ENCODE measurements at regions not wholly inside any gene's neighbourhood (a gene's known extent, or its start where the extent isn't known, plus 50 kb on each side); places are given as distances from the start of the nearest gene placed in this dataset.

DNA sequence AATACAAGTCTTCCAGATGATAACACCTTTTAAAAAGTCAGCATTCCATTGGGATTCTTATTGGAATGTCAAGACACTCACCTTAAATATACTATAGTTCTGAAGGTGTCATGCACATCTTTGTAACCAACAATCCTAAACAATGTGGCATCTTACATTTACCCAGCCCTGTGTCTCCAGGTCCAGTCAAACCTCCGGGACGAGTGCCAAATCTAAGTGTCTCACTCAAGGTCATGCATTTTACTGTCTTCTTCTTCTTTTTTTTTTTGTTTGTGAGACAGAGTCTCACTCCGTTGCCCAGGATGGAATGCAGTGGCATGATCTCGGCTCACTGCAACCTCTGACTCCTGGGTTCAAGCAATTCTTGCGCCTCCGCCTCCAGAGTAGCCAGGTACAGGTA, 206.9 kb upstream of the FAM98A start:
- no peaks in the 10 kb centered on the region for H3K4me1 ChIP-seq
- no peak overlapping the region for H3K27ac ChIP-seq
- no peak overlapping the region for H3K4me3 ChIP-seq
- TF ChIP-seq, protein P1, sequence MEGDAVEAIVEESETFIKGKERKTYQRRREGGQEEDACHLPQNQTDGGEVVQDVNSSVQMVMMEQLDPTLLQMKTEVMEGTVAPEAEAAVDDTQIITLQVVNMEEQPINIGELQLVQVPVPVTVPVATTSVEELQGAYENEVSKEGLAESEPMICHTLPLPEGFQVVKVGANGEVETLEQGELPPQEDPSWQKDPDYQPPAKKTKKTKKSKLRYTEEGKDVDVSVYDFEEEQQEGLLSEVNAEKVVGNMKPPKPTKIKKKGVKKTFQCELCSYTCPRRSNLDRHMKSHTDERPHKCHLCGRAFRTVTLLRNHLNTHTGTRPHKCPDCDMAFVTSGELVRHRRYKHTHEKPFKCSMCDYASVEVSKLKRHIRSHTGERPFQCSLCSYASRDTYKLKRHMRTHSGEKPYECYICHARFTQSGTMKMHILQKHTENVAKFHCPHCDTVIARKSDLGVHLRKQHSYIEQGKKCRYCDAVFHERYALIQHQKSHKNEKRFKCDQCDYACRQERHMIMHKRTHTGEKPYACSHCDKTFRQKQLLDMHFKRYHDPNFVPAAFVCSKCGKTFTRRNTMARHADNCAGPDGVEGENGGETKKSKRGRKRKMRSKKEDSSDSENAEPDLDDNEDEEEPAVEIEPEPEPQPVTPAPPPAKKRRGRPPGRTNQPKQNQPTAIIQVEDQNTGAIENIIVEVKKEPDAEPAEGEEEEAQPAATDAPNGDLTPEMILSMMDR (IDR thresholded peaks at IDR 0.05), result no peak
- TF ChIP-seq POLR2A (IDR thresholded peaks at IDR 0.05), result no peak
- no peaks in the 10 kb centered on the region for H3K9me3 ChIP-seq
- H3K36me3 ChIP-seq, result no peaks in the 10 kb centered on the region
- H3K27me3 ChIP-seq, result no peaks in the 10 kb centered on the region
- no peak for DNase-seq

DNA sequence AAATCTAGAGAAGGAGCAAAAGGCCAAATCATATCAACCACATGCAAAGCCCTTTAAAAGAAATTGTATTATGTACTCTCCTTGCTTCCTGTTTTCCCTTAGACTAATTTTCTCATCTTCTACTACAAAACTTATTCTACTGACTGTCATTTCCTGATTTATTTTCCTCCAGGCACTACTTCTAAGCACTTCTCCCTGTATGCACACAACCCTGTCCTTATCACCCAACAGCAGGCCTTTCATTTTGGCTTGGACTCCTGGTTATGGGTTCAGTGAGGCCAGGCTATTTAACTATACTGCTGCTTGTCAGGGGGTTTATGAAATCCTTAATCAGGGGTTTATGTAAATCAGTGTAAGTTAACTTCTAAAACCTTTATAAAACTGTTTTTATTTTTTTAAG, 205.1 kb upstream of the FAM98A start:
- no peak for DNase-seq
- no peak for TF ChIP-seq POLR2A (IDR thresholded peaks at IDR 0.05)
- TF ChIP-seq, protein P1 (IDR thresholded peaks at IDR 0.05), result no peak
- Histone ChIP-seq H3K36me3 (no peaks in the 10 kb centered on the region), H3K9me3 (no peaks in the 10 kb centered on the region), H3K27me3 (no peaks in the 10 kb centered on the region), H3K27ac (no peak overlapping the region), H3K4me3 (no peak overlapping the region), H3K4me1 (no peaks in the 10 kb centered on the region)

DNA sequence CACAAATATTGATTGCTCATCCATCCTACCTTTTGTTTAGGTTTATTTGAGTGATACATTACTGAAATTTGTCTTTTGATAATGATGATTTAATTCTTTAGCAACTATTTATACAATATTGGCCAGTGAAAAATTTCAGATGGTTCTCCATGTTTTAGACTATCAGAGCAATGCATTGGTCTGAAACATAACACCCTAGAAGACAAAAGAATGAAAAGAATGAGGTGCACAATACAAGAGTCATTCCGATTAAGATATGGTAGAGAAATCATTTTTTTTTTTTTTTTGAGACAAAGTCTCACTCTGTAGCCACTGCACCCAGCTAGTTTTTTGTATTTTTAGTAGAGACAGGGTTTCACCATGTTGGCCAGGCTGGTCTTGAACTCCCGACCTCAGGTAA, 197.4 kb upstream of the FAM98A start:
- TF ChIP-seq, protein P1 (IDR thresholded peaks at IDR 0.05), result no peak
- TF ChIP-seq POLR2A (IDR thresholded peaks at IDR 0.05), result no peak
- Histone ChIP-seq H3K4me3 (no peak overlapping the region), H3K9me3 (no peaks in the 10 kb centered on the region), H3K27me3 (no peaks in the 10 kb centered on the region), H3K36me3 (no peaks in the 10 kb centered on the region), H3K4me1 (no peaks in the 10 kb centered on the region), H3K27ac (no peak overlapping the region)
- no peak for DNase-seq

DNA sequence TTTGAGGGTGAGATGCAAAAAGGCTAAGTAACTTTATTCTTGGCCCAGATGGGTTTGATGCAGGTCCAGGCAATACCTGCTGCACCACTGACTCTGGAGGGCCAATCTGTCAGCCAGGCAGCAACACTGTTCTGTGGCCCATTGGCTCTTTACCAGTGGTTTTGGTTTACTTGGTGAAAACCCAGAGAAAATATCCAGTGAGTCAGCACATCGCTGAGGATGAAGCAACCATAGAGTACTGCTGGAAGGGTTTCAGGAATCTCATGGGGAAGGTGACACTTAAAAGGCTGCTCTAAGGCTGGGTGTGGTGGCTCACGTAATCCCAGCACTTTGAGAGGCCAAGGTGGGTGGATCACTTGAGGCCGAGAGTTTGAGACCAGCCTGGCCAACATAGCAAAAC, 192.5 kb upstream of the FAM98A start:
- DNase-seq, result no peak
- no peak overlapping the region for H3K4me3 ChIP-seq

DNA sequence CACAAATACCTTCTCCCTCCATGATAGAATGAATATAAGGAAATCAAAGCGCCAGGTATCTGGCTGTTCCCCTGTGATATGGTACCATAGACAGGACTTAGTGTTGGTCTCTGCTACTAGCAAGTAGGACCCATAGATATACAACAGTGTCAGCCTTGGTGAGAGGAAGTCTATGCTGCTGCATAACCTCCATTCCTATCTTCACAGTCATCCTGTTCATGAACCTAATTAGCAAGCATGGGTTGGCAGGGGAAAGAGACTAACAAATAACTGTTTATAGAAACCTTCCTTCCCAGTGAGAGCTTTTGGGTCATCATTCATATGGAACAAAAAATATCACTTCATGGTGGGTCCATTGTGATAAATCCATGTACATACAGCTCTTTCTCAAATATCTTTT, 188.9 kb upstream of the FAM98A start:
- Histone ChIP-seq H3K9me3 (no peaks in the 10 kb centered on the region), H3K4me3 (no peak overlapping the region), H3K27ac (no peak overlapping the region), H3K27me3 (no peaks in the 10 kb centered on the region), H3K4me1 (no peaks in the 10 kb centered on the region), H3K36me3 (no peaks in the 10 kb centered on the region)
- no peak for TF ChIP-seq POLR2A (IDR thresholded peaks at IDR 0.05)
- TF ChIP-seq, protein P1 (IDR thresholded peaks at IDR 0.05), result no peak
- no peak for DNase-seq

More for the DNA sequence above, 192.5 kb upstream of the FAM98A start:
- no peaks in the 10 kb centered on the region for H3K9me3 ChIP-seq
- no peaks in the 10 kb centered on the region for H3K27me3 ChIP-seq
- no peaks in the 10 kb centered on the region for H3K4me1 ChIP-seq
- no peak for TF ChIP-seq POLR2A (IDR thresholded peaks at IDR 0.05)
- TF ChIP-seq, protein P1 (IDR thresholded peaks at IDR 0.05), result no peak
- H3K36me3 ChIP-seq, result no peaks in the 10 kb centered on the region
- no peak overlapping the region for H3K27ac ChIP-seq

DNA sequence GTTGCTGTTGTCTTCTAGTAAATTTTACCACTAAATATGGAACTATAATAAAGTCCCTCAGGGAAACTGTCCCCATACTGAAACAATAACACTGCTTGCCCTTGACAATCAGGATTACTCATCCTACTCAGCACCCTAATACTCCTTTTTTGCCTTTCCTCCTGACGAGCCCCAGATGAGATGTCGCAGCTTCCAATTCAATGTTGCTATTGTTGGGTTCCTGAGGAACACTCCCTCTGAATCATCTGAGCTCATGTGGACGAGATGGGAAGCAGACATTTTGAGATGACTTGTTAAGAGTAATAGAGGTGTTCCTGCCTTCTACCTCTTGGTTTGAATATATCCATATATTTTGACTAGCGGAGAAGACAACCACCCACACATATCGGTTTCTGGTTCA, 187.8 kb upstream of the FAM98A start:
- no peaks in the 10 kb centered on the region for H3K36me3 ChIP-seq
- no peaks in the 10 kb centered on the region for H3K4me1 ChIP-seq
- no peaks in the 10 kb centered on the region for H3K27me3 ChIP-seq
- TF ChIP-seq, protein P1 (IDR thresholded peaks at IDR 0.05), result no peak
- TF ChIP-seq POLR2A (IDR thresholded peaks at IDR 0.05), result no peak
- no peaks in the 10 kb centered on the region for H3K9me3 ChIP-seq
- DNase-seq, result no peak
- no peak overlapping the region for H3K4me3 ChIP-seq
- H3K27ac ChIP-seq, result no peak overlapping the region
